H1 (cell line): ENCODE measurements at regions not wholly inside any gene's neighbourhood (a gene's known extent, or its start where the extent isn't known, plus 50 kb on each side); places are given as distances from the start of the nearest gene placed in this dataset.

Experiments used
- CTCF ChIP-seq, 3 experiments: IDR thresholded peaks; 1 replicate in 2 of 3; 2 replicates in 1 of 3; pipeline versions ENCODE4 v1.5.1 to v1.6.1; 2011; ENCODE audit warnings: low read length in 3 of 3, mild to moderate bottlenecking in 3 of 3, inconsistent platforms in 2 of 3, low read depth in 1 of 3, moderate library complexity in 1 of 3; ENCODE audit not compliant: insufficient read depth in 1 of 3; ENCODE audit errors: control extremely low read depth in 1 of 3
- FOSL1 ChIP-seq: IDR thresholded peaks from 2 replicates; pipeline ENCODE4 v1.6.1; 2011; ENCODE audit warnings: mild to moderate bottlenecking, low read depth, low read length, moderate library complexity; ENCODE audit not compliant: insufficient read depth
- JUN ChIP-seq: IDR thresholded peaks from 2 replicates; pipeline ENCODE4 v1.6.1; 2011; ENCODE audit warnings: low read depth, mild to moderate bottlenecking, improper control_type of control experiment, low read length

- TF ChIP-seq FOSL1 = no peak
- no peak for TF ChIP-seq CTCF (IDR thresholded peaks at IDR 0.05; ENCODE audit: control extremely low read depth in 1 of 3, insufficient read depth in 1 of 3, low read depth in 1 of 3, low read length in 3 of 3)
- no peak for TF ChIP-seq JUN
Observed at GRCh38 chr20:22675341-22675740, 91.0 kb upstream of the FOXA2 start.
